C1 segment of cervical spinal cord (tissue), 14 donors: ENCODE measurements at regions not wholly inside any gene's neighbourhood (a gene's known extent, or its start where the extent isn't known, plus 50 kb on each side); places are given as distances from the start of the nearest gene placed in this dataset.

Experiments
- DNase-seq, 14 donors: peaks; one replicate each; lab custom pipeline; 2025; lab: John Stamatoyannopoulos, UW

DNA sequence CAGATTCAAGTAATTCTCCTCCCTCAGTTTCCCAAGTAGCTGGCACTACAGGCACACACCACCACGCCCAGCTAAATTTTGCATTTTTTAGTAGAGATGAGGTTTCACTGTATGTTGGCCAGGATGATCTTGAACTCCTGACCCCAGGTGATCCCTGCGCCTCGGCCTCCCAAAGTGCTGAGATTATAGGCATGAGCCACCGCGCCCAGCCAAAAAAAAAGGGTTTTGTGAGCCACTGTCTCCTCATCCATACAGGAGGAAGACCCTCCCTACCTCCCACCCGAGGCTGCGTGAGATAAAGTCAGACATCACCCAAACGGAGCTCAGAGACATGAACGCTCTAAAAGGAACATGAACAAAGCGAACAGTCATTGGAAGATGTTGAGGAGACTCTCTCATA is 745.7 kb downstream of the BRD1 start:
- DNase-seq: no peak

GRCh38 chr22:49081261-49081666 is 746.4 kb downstream of the BRD1 start:
- DNase-seq: no peak

- no peak for DNase-seq
Measured at GRCh38 chr22:49080631-49081030, 747.0 kb downstream of the BRD1 start.

GRCh38 chr22:49079743-49080500 is 747.8 kb downstream of the BRD1 start:
- no peak for DNase-seq

DNA sequence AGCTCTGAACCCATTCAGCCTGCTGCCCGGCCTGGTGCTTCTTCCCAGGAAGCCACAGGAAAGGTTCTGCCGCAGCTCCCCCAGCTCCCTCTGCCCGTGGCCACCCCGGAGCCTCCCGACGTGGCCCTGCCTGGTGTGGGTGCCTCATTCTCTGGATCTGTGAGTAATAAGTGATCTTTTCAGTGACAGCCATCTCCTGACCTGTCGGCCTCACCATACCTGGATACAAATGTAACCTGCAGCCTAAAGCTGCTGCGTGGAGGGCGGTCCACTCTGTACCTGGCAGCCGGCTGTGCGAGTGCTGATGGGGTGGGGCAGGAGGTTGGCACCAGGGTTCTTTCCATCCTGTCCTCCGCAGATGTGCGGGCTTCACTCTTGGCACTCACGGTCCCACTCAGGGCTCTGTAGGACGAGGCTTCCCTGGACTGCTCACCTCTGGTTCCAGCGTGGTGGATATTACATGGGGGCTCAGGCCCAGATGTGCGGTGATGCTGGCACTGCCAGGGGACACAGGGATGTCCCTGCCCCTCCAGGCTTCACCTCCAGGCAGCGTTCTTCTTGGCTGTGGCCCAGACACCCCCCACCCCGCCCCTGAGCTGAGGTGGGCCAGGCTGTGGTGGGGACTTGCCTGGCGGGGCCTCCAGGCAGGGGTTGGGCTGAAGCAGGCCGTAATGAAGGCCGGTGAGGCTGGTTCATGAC is 748.5 kb downstream of the BRD1 start:
- no peak for DNase-seq

GRCh38 chr22:49078076-49078710 is 749.5 kb downstream of the BRD1 start:
- no peak for DNase-seq

- DNase-seq: no peak
Measured at GRCh38 chr22:49077586-49077985, 750.1 kb downstream of the BRD1 start.

- DNase-seq: no peak
Measured at GRCh38 chr22:49077036-49077393, 750.7 kb downstream of the BRD1 start.

DNA sequence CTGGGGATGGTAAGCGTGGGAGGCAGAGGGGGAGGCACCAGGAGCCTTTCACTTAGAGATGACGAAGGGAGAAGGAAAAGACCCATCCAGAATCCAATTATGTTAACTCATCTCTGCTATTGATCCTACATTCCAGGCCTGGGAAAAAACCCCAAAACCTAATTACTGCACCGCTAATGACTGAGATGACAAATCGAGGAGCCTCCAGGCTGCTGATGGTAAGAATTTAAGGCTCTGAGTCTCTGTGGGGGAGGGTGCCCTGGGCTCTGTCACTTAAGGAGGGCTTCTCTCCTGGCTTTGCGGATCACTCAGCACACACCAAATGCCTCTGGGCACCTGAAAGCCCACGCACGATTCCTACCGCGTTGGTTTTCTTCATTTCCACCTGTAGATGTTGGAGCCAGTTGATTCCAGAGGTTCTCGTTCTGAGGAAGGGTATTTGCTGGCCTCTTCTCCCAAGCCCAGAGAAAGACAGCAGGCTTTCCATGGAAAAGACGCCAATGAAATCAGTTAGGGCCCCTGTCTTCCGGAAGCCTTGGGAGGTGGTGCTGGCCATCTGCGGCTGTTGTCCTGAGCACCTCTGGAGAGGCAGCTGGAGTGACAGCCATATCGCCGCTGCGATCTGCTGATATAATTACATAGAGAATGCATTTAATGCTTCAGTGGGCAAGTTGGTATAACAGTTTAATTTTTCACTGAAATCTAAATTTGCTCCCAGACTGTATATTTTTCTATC is 751.2 kb downstream of the BRD1 start:
- no peak for DNase-seq

DNA sequence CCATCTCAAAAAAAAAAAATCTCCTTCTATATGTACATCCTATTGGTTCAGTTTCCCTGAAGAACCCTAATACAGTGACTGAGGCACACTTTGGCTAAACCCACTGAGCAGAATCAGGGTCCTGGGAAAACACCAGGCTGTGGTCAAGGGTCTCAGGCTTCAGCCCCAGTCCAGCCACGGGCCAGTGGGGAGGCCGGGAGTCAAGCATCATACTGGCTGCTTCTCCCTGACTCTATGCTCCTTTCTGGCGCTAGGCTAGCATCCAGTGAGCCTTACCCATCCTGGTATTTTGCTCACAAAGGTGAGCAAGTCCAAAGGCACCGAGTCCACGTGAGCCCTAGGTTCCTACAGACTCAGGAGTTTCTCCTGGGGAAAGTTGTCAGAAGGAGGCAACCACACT is 752.5 kb downstream of the BRD1 start:
- DNase-seq: no peak

DNA sequence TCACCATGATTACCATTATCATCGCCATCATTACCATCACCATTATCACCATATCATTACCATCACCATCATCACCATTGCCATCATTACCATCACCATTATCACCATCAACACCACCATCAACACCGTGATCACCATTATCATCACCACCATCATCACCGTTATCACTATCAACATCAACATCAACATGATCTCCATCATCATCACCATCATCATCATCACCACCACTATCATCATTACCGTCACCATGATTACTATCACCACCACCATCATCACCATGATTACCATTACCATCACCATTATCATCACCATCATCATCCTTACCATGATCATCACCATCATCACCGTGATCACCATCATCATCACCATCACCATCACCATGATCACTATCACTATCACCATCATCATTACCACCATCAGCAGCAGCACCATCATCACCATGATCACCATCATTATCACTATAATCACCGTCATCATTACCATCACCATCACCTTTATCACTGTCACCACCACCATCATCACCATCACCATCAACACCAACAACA is 753.7 kb downstream of the BRD1 start:
- no peak for DNase-seq

DNA sequence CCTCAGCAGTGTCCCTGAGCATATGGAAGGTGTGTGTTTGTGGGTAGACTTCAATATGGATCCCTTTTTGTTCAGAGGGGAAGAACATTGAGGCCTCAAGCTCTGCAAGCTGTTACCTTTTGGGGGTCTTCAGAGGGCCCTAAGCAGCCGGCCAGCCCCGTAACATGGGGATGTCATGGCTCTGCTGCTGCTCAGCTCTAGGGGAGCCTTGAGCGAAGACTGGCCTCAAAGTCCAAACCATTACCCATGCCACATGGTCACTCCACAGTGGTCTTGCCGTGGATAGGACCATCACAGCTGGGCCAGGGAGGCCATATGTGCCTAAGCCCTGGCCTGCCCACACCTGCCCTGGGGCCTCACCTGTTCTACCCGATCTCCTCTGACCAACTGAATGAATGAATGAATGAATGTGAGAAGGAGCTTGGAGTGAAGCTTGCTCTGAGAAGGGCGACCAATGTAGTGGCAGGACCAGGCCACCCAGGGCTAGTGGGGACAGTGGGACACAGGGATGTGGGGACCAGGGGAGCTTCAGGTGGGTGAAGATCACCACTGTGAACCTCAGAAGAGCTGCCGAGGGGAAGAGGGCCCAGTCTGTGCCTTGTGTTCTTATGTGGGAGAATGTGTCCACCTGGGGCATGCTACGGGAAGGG is 754.6 kb downstream of the BRD1 start:
- DNase-seq: no peak

- DNase-seq: no peak
Measured at GRCh38 chr22:49070501-49070900, 757.2 kb downstream of the BRD1 start.

DNA sequence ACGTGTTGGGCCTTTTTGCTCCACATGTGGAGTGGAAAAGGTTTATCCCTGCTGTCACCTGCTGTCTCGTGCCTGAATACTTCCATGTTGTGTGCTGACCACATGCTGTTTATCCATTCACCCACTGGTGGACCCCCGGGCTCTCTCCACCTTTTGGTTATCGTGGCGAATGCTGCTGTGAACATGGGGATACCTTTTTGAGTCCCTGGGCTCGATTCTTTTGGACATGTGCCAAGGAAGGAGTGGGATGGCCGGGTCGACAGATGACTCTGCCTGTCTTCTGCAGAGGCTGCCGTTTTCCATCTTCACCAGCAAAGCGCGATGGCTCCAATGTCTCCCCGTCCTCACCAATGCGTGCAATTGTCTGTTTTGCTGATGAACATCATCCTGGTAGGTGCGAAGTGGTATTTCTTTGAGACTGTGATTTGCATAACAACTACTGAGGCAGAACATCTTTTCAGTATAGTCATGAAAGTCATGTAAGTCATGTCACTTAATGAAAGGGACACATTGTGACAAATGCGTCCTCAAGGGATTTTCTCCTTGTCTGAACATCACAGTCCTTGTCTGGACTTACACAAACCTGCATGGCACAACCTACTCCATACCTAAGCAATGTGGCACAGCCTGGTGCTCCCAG is 758.7 kb downstream of the BRD1 start:
- DNase-seq: no peak

DNA sequence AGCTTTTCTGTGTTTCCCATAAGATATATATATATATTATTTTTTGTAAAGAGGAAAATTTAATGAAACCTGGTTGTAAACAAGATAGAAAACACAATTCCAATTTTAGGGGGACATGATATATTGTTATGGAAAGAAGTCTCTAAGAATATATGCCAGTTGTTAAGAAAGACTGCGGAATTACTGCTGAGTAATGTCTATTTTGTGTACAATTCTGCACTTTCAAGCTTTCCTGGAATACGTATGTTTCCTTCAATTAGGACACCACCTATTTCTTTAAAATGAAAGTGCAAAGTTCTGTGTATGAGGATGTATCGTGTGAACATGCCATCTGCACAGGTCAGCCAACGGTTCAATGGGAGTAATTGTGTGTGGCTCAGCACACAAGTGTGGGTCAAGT is 760.2 kb downstream of the BRD1 start:
- DNase-seq: no peak

GRCh38 chr22:49066619-49067018 is 761.1 kb downstream of the BRD1 start:
- no peak for DNase-seq

- DNase-seq: no peak
Measured at GRCh38 chr22:49064836-49065235, 762.8 kb downstream of the BRD1 start.

GRCh38 chr22:49063545-49063890 is 764.2 kb downstream of the BRD1 start:
- no peak for DNase-seq

- no peak for DNase-seq
Measured at GRCh38 chr22:49062802-49063544, 764.7 kb downstream of the BRD1 start.

DNA sequence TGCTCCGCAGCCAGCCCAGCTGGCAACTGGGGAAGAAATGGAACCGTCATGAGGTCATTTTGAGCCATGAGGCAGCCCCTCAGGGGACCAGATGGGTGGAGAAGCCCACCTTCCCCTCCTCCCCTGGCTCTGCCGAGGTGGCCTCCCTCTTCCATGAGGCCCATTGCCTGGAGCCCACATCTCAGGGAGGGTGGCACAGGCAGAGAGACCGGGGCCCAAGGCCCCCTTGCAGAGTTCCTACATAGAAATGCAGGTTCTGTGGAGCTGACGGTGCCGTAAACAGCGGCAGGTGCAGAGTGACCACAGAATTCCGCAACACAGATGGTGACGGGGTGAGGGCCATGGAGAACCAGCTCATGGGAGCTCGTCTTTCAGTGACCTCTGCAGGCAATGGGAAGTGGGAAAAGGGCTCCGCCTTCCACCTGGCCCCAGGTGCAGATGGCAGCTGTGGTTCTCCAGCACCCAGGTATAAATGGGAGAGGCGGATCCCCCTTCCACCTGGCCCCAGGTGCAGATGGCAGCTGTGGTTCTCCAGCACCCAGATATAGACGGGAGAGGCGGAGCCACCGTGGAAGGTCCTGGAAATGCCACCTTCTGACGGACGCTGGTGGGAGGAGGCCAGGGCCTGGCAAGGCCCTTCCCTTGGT is 765.4 kb downstream of the BRD1 start:
- DNase-seq: no peak
